Prostate gland (tissue), 2 donors: ENCODE measurements at regions not wholly inside any gene's neighbourhood (a gene's known extent, or its start where the extent isn't known, plus 50 kb on each side); places are given as distances from the start of the nearest gene placed in this dataset.

Experiments used
- CTCF ChIP-seq, 4 experiments: fragments of 200-600 bp in 2 of 4; fragments of 450-650 bp in 2 of 4; sonication (generic) in 2 of 4; IDR thresholded peaks; 1 replicate in 3 of 4; 2 replicates in 1 of 4; pipeline ENCODE4 v1.5.1; 2016 to 2019; ENCODE audit warnings: antibody characterized with exemption in 4 of 4, mild to moderate bottlenecking in 2 of 4, moderate library complexity in 2 of 4
- POLR2AphosphoS5 ChIP-seq: sonication (generic); formaldehyde crosslinking; IDR thresholded peaks from one replicate; pipeline ENCODE4 v1.6.1; 2017; ENCODE audit warnings: antibody characterized with exemption

GRCh38 chr13:105587786-105588185 lies 947.7 kb downstream of the EFNB2 start:
- TF ChIP-seq CTCF (IDR thresholded peaks at IDR 0.05), result no peak
- TF ChIP-seq POLR2AphosphoS5, result no peak
